ENCODE measurements at regions not wholly inside any gene's neighbourhood (a gene's known extent, or its start where the extent isn't known, plus 50 kb on each side); places are given as distances from the start of the nearest gene placed in this dataset.
"Not testable (repeated sequence)": the region's sequence is repeated elsewhere in the genome, so short reads cannot be mapped to it uniquely, and the experiment has no call there.

DNA sequence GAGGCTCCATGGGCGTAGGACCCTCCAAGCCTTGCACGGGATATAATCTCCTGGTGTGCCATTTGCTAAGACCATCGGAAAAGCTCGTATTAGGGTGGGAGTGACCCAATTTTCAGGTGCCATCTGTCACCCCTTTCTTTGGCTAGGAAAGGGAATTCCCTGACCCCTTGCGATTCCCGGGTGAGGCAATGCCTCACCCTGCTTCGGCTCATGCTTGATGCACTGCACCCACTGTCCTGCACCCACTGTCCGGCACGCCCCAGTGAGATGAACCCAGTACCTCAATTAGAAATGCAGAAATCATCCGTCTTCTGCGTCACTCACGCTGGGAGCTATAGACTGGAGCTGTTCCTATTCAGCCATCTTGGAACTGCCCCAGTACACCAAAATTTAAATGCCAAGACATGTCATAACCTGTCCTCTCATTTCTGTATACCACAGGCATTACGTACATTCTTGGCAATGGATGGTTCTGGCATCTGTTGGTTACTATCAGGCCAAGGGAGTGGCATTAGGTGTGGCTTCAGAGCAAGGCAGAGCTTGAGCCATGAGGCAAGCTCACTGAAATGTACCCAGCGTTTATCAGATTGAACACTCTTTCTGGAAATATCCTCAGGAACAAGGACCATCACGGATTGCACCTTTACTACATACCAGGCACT, 95.4 kb upstream of the GALNT18 start:
- DNase-seq (ENCODE audit: low spot score): no peak

DNA sequence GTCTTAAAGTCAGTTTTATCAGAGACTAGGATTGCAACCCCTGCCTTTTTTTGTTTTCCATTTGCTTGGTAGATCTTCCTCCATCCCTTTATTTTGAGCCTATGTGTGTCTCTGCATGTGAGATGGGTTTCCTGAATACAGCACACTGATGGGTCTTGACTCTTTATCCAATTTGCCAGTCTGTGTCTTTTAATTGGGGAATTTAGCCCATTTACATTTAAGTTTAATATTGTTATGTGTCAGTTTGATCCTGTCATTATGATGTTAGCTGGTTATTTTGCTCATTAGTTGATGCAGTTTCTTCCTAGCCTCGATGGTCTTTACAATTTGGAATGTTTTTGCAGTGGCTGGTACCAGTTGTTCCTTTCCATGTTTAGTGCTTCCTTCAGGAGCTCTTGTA, 93.3 kb upstream of the GALNT18 start:
- DNase-seq (ENCODE audit: low spot score): not testable (repeated sequence)

DNA sequence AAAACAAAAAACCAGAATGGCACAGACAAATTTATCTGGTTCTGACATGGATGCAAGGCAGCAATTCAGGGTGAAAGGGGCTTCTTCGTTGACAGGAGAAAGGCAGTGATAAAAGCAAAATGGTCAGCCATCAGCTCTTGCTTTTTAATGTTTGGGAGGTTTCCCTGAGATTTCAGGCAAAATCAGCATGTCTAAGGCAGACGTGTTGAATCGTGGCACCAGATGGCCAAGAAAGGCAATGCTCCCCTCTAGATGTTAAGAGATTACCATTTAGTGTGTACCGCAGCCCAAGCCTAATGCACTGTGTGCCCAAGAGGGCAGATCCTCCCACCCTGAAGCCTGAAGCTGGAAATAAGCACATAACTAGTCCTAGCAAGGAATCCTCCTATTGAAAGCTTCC, 88.8 kb upstream of the GALNT18 start:
- DNase-seq (ENCODE audit: low spot score): no peak

DNA sequence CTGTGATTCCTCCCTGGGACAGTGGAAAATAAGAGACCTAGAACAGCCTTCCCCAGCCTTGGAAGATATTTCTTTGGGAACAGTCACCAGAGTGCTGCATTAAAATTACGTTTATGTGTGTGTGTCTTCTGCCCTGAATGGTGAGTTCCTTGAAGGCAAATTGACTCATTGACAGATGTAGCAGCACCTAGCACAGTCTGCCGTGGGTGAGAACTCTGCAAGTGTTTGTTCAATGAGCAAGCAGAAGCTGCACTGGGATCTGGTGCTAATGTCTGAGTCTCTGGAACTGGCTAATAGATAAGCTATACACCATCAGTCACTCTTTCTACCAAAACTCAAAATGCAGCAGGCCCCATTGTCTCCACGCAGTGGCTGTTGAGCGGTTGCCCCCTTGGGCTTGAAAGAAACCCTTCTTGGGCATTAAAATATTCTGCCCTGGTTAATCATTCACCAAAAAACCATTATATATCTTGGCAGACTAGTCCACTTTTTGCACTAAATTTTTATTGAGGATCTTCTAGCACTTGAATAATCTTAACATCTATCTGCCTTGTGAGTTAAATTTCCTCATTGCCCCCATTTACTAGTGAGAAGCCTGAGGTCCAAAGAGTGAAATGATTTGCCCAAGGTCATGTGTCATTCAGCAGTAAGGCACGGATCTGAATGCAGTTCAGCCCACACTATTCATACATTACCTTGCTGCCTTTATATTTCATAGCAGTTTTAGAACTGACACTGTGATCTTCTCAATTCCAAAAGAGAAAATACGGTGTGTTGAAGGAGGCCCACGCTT, 87.8 kb upstream of the GALNT18 start:
- DNase-seq (ENCODE audit: low spot score): no peak

DNA sequence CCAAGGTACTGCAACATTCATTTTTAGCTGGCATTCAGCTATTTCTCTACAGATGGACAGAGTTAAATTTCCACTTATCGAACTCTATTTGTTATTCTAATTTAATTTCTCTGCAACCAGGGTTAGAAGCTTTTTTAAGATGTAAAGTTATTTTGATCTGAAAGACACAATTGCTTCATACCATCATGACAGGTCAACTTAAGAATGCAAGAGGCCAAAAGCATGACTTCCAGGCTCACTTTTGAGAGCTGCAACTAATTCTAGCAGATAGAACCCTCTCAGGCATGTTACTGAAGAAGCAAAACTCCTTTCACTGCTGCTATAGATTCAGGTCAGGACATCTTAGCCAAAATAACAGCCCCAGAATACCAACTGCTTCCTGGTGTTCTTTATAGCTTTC, 86.5 kb upstream of the GALNT18 start:
- DNase-seq (ENCODE audit: low spot score): no peak

DNA sequence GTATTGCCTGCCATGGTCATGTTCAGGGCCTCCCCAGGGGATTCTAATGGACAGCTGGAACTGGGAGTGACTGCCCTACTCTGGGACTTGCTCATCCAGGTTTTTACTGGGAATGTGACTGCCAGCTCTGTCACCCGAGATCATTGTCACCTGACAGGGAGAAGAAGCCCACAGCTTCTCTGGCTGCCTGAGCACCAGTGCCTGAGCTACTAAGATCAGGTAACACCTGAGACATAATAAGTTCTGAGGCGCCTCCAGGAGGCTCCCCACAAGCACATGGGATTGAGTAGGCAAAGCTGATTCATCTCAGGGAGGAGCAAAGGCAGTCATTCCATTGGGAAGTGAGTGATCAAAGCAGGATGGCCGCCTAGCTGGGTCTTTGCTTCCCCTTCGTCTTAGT, 84.2 kb upstream of the GALNT18 start:
- no peak for DNase-seq (ENCODE audit: low spot score)

DNA sequence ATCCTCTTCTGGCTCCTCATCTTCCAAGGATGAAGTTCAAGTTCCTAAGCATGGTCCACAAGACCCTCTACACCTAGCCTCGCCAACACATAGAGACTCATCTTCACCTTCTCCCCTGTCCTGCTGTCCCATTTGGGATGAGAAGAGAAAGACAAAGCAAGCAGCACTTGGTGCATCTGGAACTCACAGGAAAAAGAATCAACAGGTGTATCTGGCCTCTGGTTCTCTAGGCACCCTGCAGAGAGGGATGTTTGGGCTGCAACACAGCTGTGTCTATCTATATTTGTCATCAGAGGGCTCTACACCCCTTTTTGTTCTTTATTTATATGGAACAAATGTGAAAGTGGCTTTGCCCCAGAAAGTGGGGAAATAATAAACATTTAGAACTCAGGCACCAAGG, 82.1 kb upstream of the GALNT18 start:
- DNase-seq (ENCODE audit: low spot score): no peak

DNA sequence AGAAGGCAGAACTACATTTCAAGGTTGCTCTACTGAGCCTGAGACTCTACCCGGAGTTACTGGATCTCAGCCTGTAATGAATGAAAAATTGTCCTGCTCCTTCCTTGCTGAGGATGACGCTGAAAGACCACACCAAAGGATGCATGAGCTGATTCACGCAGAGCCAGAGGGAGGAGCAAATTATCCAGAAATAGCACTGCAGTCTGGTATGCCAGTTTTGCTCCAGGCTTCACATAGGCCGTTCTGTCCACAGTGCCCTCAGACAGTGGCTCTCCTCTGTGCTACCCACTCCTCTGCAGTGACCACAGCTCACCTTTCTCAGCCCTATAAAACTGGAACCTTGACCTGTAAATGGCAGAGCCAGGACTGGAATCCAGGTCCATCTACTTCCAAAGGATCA, 79.3 kb upstream of the GALNT18 start:
- DNase-seq (ENCODE audit: low spot score): no peak

DNA sequence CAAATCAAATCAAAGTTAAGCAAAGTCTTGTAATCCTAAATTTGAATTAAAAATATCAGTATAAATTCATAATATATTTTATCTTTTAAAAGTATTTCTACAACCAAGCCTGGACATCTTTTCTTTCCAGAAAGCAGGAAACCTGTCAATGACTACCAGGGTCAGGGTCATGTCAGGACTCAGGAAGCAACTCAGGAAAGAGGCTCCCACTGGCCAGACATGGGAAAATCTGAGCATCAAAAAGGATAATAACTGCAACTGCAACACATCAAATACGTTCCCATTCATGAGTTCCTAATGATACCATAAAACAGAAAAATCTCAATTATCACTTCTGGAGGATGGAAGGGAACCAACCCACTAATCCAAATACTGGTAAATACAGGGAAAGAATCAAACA, 76.0 kb upstream of the GALNT18 start:
- DNase-seq (ENCODE audit: low spot score): no peak

DNA sequence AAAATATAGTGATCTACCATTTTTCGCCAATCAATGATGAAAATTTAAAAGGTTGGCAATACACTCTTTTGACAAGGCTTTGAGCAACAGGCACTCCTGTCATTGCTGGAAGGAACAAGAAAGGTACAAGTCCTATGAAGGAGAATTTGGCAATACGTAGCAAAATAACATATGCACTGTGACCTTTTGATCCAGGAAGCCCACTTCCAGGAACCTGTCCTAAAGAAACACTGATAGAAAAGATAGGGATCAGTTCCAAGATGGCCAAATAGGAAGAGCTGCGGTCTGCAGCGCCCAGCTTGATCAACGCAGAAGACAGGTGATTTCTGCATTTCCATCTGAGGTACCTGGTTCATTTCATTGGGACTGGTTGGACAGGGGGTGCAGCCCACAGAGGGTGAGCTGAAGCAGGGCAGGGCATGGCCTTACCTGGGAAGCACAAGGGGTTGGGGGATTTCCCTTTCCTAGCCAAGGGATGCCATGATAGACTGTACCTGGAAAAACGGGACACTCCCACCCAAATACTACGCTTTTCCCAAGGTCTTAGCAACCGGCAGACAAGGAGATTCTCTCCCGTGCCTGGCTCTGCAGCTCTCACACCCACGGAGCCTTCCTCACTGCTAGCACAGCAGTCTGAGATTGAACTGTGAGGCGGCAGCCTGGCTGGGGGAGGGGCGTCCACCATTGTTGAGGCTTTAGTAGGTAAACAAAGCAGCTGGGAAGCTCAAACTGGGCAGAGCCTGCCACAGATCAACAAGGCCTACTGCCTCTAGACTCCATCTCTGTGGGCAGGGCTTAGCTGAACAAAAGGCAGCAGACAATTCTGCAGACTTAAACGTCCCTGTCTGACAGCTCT, 69.7 kb upstream of the GALNT18 start:
- DNase-seq (ENCODE audit: low spot score): peak; percentile 45

DNA sequence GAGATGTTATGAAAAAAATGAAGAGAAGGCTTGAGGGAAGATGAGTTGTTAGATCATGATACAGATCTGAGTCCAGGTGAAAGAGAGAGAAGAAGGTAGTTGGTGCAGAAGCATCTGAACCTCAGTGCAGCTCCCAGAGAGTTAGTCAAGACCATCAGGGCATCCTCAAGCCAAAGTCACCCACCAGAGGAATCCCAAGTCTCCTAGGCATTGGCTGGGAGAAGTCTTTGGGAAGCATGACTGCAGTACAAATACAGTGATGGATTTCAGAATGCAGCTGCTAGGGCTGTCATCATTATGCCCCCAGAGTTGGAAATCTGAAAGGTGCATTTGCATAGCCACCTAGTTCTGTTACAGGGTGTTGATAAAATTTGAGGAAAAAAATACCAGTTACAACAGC, 59.7 kb upstream of the GALNT18 start:
- no peak for DNase-seq (ENCODE audit: low spot score)

DNA sequence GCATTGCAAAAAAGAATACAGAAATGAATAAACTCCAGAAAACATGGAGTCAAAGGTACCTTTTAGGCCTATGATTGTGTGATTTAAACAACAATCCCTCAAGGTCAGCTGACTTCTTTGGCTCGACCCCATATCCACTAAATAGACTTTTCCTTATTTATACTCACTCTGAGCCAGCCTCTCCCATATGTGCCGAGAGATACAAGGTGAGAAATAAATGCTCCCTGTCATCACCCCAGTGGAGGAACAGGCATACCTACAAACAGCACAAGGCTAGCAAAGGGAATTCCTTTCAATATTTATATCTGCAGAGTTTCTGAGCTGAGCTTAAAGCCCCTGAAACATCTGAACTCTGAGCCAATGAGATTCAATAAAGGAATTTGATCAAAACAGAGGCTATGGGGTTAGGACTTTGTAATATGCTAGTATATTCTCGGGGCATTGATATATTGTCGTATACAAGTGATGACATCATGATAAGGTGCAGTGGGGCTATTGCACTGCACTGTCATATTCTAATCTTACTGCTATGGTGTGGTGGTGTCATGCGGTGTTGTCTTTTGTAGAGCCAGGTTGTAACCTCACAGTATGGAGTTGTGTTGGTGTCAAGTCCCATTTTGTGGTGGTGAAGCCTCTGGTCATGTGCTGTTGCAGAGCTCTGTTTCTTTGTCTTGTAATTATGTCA, 56.0 kb upstream of the GALNT18 start:
- no peak for DNase-seq (ENCODE audit: low spot score)

DNA sequence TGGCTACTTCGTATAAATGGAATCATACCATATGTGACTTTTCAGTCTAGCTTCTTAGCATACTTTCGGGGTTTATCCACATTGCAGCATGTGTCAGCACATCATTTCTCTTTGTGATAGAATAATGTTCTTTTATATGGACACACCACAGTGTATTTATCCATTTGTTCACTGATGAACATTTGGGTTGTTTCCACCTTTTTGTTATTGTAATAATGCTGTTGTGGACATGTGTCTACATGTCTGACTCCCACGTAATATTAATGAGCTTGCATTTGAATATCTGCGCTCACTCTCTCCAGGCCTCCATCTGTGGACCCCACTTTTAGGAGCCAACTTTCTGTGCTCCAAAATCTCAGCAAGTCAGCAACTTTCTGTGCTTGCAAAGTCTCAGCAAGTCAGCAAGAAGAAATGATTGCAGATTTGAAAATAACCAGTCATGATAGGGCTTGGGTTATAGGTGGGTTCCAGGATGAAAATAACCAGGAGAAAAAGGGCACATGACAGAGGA, 53.9 kb upstream of the GALNT18 start:
- no peak for DNase-seq (ENCODE audit: low spot score)

DNA sequence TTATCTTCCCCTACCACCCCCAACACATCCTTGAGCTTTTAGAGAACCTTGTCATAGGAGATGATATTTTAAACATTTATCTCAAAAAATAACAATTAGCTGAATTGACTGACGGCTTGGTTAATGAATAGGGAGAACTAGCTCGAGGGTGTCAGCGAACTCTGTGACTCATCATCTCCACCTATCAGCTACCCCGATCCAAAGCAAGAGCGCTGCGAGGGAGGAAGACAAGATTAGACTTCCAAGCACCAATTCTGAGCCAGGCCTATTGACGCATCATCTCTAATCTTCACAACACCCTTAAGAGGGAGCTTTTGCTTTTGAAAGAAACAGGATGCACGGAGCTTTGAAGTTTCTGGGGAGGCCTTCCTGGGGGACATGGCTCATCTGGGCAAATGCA, 51.0 kb upstream of the GALNT18 start:
- no peak for DNase-seq (ENCODE audit: low spot score)

DNA sequence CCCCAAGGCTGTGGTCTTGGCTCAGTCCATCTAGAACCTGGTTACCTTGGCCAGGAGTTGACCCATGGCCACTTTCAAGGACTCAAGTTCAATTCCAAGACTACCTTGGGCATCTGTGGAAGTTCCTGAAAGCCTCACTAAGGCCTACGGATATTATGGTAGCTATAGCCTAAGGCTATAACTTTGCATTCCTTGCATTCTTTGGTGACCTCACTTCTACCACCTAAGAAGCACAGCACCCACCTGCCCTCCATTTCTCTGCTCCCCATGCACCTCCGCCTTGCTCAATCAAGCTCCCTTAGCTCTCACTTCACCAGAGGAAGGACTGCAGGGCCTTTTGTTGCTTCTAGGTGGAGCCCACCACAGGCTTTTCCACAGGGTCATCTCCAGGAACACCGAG, 50.3 kb upstream of the GALNT18 start:
- DNase-seq (ENCODE audit: low spot score): no peak

All from mucosa of gallbladder (tissue), 1 donor.